ENCODE measurements at regions not wholly inside any gene's neighbourhood (a gene's known extent, or its start where the extent isn't known, plus 50 kb on each side); places are given as distances from the start of the nearest gene placed in this dataset.

- no peaks in the 10 kb centered on the region for H3K9me3 ChIP-seq (ENCODE audit: control insufficient read depth in 4 of 4, low read length in 3 of 4)
- H3K36me3 ChIP-seq (ENCODE audit: control insufficient read depth in 4 of 4, insufficient read depth in 3 of 4, low read depth in 1 of 4, low read length in 3 of 4), result no peaks in the 10 kb centered on the region
- H3K4me3 ChIP-seq (ENCODE audit: low read depth in 1 of 3, low read length in 3 of 3), result no peak overlapping the region
- no peak overlapping the region for H3K27ac ChIP-seq (ENCODE audit: low read depth in 1 of 2, low read length in 2 of 2)
- no peak for DNase-seq (ENCODE audit: low spot score)
- no peak overlapping the region for H3K9ac ChIP-seq (ENCODE audit: low read depth in 1 of 2, low read length in 2 of 2)
- 91% methylated on average over 3 of the region's 3 CpGs for WGBS
- H3K27me3 ChIP-seq (ENCODE audit: control insufficient read depth in 4 of 4, insufficient read depth in 4 of 4, low read length in 3 of 4), result no peaks in the 10 kb centered on the region
- TF ChIP-seq HNF4A (conservative IDR thresholded peaks at IDR 0.05) (no peak), FOXA2 (IDR thresholded peaks at IDR 0.05) (no peak), TAF1 (conservative IDR thresholded peaks at IDR 0.05) (no peak), EGR1 (IDR thresholded peaks at IDR 0.05; ENCODE audit: low read depth in 2 of 2) (no peak), CTCF (IDR thresholded peaks at IDR 0.05; ENCODE audit: low read depth, low read length, missing input control) (no peak)
- no peaks in the 10 kb centered on the region for H3K4me1 ChIP-seq (ENCODE audit: control insufficient read depth in 4 of 4, insufficient read depth in 4 of 4, low read length in 3 of 4)
These were observed 90.4 kb upstream of the PKDCC start for GRCh38 chr2:41957431-41957830.

GRCh38 chr2:41958251-41958650 lies 89.6 kb upstream of the PKDCC start:
- Histone ChIP-seq H3K4me1 (ENCODE audit: control insufficient read depth in 4 of 4, insufficient read depth in 4 of 4, low read length in 3 of 4) (no peaks in the 10 kb centered on the region), H3K36me3 (ENCODE audit: control insufficient read depth in 4 of 4, insufficient read depth in 3 of 4, low read depth in 1 of 4, low read length in 3 of 4) (no peaks in the 10 kb centered on the region), H3K27ac (ENCODE audit: low read depth in 1 of 2, low read length in 2 of 2) (no peak overlapping the region), H3K27me3 (ENCODE audit: control insufficient read depth in 4 of 4, insufficient read depth in 4 of 4, low read length in 3 of 4) (no peaks in the 10 kb centered on the region), H3K9me3 (ENCODE audit: control insufficient read depth in 4 of 4, low read length in 3 of 4) (no peaks in the 10 kb centered on the region), H3K9ac (ENCODE audit: low read depth in 1 of 2, low read length in 2 of 2) (no peak overlapping the region), H3K4me3 (ENCODE audit: low read depth in 1 of 3, low read length in 3 of 3) (no peak overlapping the region)
- WGBS, result 88% methylated on average over 4 of the region's 4 CpGs
- TF ChIP-seq REST (IDR thresholded peaks at IDR 0.05) (no peak), FOXA2 (IDR thresholded peaks at IDR 0.05) (no peak), FOXA1 (IDR thresholded peaks at IDR 0.05) (no peak), TAF1 (conservative IDR thresholded peaks at IDR 0.05) (no peak), ATF3 (IDR thresholded peaks at IDR 0.05) (no peak), RXRA (IDR thresholded peaks at IDR 0.05) (no peak), JUND (IDR thresholded peaks at IDR 0.05) (no peak), EGR1 (IDR thresholded peaks at IDR 0.05; ENCODE audit: low read depth in 2 of 2) (no peak), ZBTB33 (IDR thresholded peaks at IDR 0.05) (no peak), GABPA (IDR thresholded peaks at IDR 0.05 in 1 of 2, conservative IDR thresholded peaks at IDR 0.05 in 1 of 2) (no peak), CTCF (IDR thresholded peaks at IDR 0.05; ENCODE audit: low read depth, low read length, missing input control) (no peak), YY1 (IDR thresholded peaks at IDR 0.05) (no peak), NR2F2 (IDR thresholded peaks at IDR 0.05) (no peak), HNF4A (conservative IDR thresholded peaks at IDR 0.05) (no peak), SP1 (IDR thresholded peaks at IDR 0.05) (no peak)
- DNase-seq (ENCODE audit: low spot score), result no peak
